Calu3 (cell line): ENCODE measurements at regions not wholly inside any gene's neighbourhood (a gene's known extent, or its start where the extent isn't known, plus 50 kb on each side); places are given as distances from the start of the nearest gene placed in this dataset.

Source experiments
- BruUV-seq: library from RNA; stranded (reverse); fragments of 400-500 nt; replicated peaks from 2 replicates; lab custom pipeline; 2021; lab: Mats Ljungman, UMichigan
- CTCF ChIA-PET: fragments of 300-600 bp; sonication (Branson Sonifier 250); formaldehyde crosslinking; loops from one replicate; lab custom pipeline; 2022; ENCODE audit warnings: antibody characterized with exemption; lab: Charles Lee
- DNase-seq: peaks from one replicate; pipeline ENCODE4 v3.0.0; 2022
- H3K27ac Mint-ChIP-seq: one replicate; pipeline ENCODE4 v1.8.0; 2022; ENCODE audit warnings: mixed read lengths; ENCODE audit not compliant: unreplicated experiment
- H3K27me3 Mint-ChIP-seq: one replicate; pipeline ENCODE4 v1.8.0; 2022; ENCODE audit warnings: mixed read lengths; ENCODE audit not compliant: unreplicated experiment
- H3K36me3 Mint-ChIP-seq: one replicate; pipeline ENCODE4 v1.8.0; 2022; ENCODE audit warnings: mild to moderate bottlenecking, moderate library complexity, mixed read lengths; ENCODE audit not compliant: insufficient read depth, unreplicated experiment
- H3K4me1 Mint-ChIP-seq: one replicate; pipeline ENCODE4 v1.8.0; 2022; ENCODE audit warnings: mild to moderate bottlenecking, low read depth, mixed read lengths; ENCODE audit not compliant: unreplicated experiment
- H3K4me3 Mint-ChIP-seq: one replicate; pipeline ENCODE4 v1.8.0; 2022; ENCODE audit warnings: mild to moderate bottlenecking, low read depth, moderate library complexity, mixed read lengths; ENCODE audit not compliant: unreplicated experiment
- H3K9me3 Mint-ChIP-seq: one replicate; pipeline ENCODE4 v1.8.0; 2022; ENCODE audit warnings: low read depth, mixed read lengths; ENCODE audit not compliant: unreplicated experiment
- intact Hi-C: fragments of 100-400 bp; cut with micrococcal nuclease; formaldehyde crosslinking; loops from one replicate; pipeline ENCODE4 v1.10.0; 2022; ENCODE audit not compliant: unreplicated experiment
- TF ChIP-seq, protein P1 (sequence below): fragments of 200-600 bp; IDR thresholded peaks from one replicate; pipeline ENCODE4 v1.8.0; 2022; ENCODE audit warnings: antibody characterized with exemption; ENCODE audit not compliant: unreplicated experiment

- TF ChIP-seq, protein P1, sequence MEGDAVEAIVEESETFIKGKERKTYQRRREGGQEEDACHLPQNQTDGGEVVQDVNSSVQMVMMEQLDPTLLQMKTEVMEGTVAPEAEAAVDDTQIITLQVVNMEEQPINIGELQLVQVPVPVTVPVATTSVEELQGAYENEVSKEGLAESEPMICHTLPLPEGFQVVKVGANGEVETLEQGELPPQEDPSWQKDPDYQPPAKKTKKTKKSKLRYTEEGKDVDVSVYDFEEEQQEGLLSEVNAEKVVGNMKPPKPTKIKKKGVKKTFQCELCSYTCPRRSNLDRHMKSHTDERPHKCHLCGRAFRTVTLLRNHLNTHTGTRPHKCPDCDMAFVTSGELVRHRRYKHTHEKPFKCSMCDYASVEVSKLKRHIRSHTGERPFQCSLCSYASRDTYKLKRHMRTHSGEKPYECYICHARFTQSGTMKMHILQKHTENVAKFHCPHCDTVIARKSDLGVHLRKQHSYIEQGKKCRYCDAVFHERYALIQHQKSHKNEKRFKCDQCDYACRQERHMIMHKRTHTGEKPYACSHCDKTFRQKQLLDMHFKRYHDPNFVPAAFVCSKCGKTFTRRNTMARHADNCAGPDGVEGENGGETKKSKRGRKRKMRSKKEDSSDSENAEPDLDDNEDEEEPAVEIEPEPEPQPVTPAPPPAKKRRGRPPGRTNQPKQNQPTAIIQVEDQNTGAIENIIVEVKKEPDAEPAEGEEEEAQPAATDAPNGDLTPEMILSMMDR = no peak
- Mint-ChIP-seq H3K36me3 (no peaks in the 10 kb centered on the region), H3K4me1 (no peaks in the 10 kb centered on the region), H3K27me3 (no peaks in the 10 kb centered on the region), H3K4me3 (no peak overlapping the region), H3K9me3 (no peaks in the 10 kb centered on the region), H3K27ac (no peak overlapping the region)
- CTCF ChIA-PET = no interaction called here
- no TSS peak for BruUV-seq
- no peak for DNase-seq
- intact Hi-C loops = no loop called here
These were observed 617.3 kb upstream of the ID2 start for GRCh38 chr2:8064603-8065002.

DNA sequence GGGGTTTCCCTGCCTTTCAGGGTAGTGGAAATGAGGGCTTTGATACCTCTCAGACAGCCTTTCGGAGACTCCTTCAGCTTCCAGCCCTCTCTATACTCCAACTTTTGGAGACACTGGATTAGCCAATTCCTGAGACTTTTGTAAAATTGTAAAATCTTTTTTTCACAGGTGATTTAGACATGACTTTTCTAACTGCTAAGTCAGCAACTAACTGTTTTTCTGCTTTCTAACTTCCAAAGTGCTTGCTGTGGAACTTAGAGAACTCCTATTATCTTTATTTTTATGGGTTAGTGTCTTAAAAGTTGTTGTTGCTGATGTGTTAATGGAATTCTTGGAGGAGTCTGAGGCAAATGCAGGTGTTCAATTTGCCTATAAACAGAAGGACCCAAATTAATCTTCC, 616.7 kb upstream of the ID2 start:
- no peak overlapping the region for H3K4me3 Mint-ChIP-seq
- TF ChIP-seq, protein P1 = no peak
- intact Hi-C loops = no loop called here
- BruUV-seq = no TSS peak
- no peaks in the 10 kb centered on the region for H3K4me1 Mint-ChIP-seq
- no peaks in the 10 kb centered on the region for H3K27me3 Mint-ChIP-seq
- no peak overlapping the region for H3K27ac Mint-ChIP-seq
- CTCF ChIA-PET = no interaction called here
- no peaks in the 10 kb centered on the region for H3K9me3 Mint-ChIP-seq
- no peaks in the 10 kb centered on the region for H3K36me3 Mint-ChIP-seq
- DNase-seq = no peak

DNA sequence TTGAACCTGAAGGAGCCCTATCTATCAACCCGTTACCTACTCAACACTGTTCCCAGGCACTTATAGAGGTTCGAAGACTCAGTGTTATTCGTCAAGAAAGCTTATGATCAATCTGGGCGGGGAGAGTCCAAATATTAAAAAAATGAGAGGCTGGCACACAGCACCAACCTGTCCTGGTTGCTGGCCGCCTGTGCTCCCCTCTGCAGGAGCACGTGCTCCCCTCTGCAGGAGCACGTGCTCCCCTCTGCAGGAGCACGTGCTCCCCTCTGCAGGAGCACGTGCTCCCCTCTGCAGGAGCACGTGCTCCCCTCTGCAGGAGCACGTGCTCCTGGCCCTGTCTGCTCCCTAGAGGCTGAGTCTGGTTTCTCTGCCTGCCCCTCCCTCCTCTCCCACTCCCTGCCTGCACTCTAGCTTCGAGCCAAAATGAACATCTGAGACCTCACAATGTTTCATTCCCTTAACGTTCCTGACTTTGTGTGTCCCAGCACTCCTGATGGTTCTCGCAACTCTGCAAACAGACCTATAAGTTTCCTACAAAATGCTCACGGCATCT, 614.0 kb upstream of the ID2 start:
- TF ChIP-seq, protein P1 = no peak
- Mint-ChIP-seq H3K9me3 (no peaks in the 10 kb centered on the region), H3K27ac (no peak overlapping the region), H3K4me1 (no peaks in the 10 kb centered on the region), H3K27me3 (no peaks in the 10 kb centered on the region), H3K36me3 (no peaks in the 10 kb centered on the region), H3K4me3 (no peak overlapping the region)
- CTCF ChIA-PET = no interaction called here
- intact Hi-C loops = no loop called here
- no peak for DNase-seq
- no TSS peak for BruUV-seq

- no peak overlapping the region for H3K27ac Mint-ChIP-seq
- no peaks in the 10 kb centered on the region for H3K27me3 Mint-ChIP-seq
- BruUV-seq = no TSS peak
- no peaks in the 10 kb centered on the region for H3K9me3 Mint-ChIP-seq
- intact Hi-C loops = no loop called here
- no peak overlapping the region for H3K4me3 Mint-ChIP-seq
- no peaks in the 10 kb centered on the region for H3K36me3 Mint-ChIP-seq
- DNase-seq = no peak
- no peaks in the 10 kb centered on the region for H3K4me1 Mint-ChIP-seq
- TF ChIP-seq, protein P1 = no peak
- CTCF ChIA-PET = no interaction called here
These were observed 608.9 kb upstream of the ID2 start for GRCh38 chr2:8072907-8073306.
